Brain microvascular endothelial cell (primary cell): ENCODE measurements at regions not wholly inside any gene's neighbourhood (a gene's known extent, or its start where the extent isn't known, plus 50 kb on each side); places are given as distances from the start of the nearest gene placed in this dataset.

Experiments used
- DNase-seq: peaks from one replicate; pipeline ENCODE4 v3.0.0-alpha.2; 2020
- H3K27ac ChIP-seq: fragments of 250-450 bp; sonication (Bioruptor Pico); 2 replicates; pipeline ENCODE4 v1.5.1; 2020; ENCODE audit warnings: mild to moderate bottlenecking, moderate library complexity
- H3K27me3 ChIP-seq: fragments of 250-450 bp; sonication (Bioruptor Pico); replicated peaks from 2 replicates; pipeline ENCODE4 v1.5.1; 2020; ENCODE audit warnings: mild to moderate bottlenecking
- H3K36me3 ChIP-seq: fragments of 250-450 bp; sonication (Bioruptor Pico); replicated peaks from 2 replicates; pipeline ENCODE4 v1.5.1; 2020; ENCODE audit warnings: mild to moderate bottlenecking
- H3K4me3 ChIP-seq: 2 replicates; pipeline ENCODE4 v1.5.1; 2011; ENCODE audit warnings: low read depth, mild to moderate bottlenecking, control low read depth, low read length, moderate library complexity
- in situ Hi-C: cut with HindIII; loops from 2 replicates; pipeline ENCODE4 v1.10.0; 2017; ENCODE audit warnings: low sequenced_read_pairs, low pct_ligation_motif_present
- TF ChIP-seq, protein P1 (sequence below): IDR thresholded peaks from 2 replicates; pipeline ENCODE4 v1.5.1; 2011; ENCODE audit warnings: low read depth, mild to moderate bottlenecking, moderate library complexity, low read length, control low read depth, inconsistent platforms; ENCODE audit errors: missing control alignments

DNA sequence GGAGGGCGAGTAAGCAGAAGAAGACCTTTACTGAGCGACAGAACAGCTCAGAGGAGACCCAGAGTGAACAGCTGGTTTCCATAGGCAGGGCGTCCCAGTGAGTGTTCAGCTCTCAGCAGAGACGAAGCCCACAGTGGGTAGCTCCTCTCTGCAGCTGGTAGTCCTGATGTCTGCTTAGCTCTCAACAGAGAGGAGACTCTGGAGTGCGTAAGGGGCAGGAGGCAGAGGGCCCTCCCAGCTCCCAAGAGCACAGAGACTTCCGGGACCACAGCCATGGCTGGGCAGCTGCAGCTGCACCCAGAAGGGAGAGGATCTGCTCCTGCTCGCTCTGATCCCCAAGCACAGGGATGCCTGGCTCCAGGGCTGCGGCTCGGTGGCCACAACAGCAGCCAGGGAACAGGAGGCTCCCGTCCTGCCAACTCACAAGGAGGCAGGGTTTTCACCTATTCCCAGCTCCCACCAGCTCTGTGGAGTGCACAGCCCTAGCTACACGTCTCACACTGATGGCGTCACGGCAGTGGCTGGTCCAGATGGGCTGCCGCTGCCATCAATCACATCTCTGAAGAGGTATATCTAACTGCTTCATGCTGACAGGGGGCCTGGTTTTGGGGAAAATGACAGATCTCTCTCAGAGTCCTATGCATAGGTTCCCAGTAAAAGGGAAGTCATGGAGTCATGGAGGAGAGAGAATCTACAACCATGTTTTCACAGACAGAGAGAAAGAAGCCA lies 2660.1 kb upstream of the PCDH20 start:
- Histone ChIP-seq H3K27ac (no peak overlapping the region), H3K4me3 (no peak overlapping the region), H3K27me3 (no peaks in the 10 kb centered on the region), H3K36me3 (no peaks in the 10 kb centered on the region)
- TF ChIP-seq, protein P1, sequence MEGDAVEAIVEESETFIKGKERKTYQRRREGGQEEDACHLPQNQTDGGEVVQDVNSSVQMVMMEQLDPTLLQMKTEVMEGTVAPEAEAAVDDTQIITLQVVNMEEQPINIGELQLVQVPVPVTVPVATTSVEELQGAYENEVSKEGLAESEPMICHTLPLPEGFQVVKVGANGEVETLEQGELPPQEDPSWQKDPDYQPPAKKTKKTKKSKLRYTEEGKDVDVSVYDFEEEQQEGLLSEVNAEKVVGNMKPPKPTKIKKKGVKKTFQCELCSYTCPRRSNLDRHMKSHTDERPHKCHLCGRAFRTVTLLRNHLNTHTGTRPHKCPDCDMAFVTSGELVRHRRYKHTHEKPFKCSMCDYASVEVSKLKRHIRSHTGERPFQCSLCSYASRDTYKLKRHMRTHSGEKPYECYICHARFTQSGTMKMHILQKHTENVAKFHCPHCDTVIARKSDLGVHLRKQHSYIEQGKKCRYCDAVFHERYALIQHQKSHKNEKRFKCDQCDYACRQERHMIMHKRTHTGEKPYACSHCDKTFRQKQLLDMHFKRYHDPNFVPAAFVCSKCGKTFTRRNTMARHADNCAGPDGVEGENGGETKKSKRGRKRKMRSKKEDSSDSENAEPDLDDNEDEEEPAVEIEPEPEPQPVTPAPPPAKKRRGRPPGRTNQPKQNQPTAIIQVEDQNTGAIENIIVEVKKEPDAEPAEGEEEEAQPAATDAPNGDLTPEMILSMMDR = no peak
- in situ Hi-C loops = no loop called here
- DNase-seq = no peak

DNA sequence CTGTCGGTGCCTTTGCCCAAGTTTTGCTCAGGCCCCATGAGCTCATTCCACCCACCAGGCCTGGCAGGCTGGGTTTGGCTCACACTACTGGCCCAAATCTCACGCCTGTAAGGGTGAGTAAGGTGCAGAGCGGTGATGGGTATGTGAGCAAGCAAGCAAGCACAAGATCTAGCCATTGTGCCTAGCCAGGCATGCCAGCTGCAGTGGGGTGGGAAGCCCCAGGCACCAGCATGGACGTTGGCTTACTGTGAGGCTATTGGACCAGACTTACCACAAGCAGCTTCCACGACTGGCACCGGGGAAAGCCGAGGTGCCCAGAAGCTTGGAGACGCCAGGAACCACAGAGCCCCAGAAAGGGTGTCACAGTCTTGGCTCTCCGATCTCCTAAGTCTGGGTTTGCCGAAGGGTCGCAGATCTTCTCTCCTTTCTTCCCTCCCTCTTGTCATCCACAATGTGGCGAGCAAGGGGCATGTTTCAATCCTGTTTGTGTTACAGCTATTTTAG lies 2659.4 kb upstream of the PCDH20 start:
- in situ Hi-C loops = no loop called here
- Histone ChIP-seq H3K27me3 (no peaks in the 10 kb centered on the region), H3K27ac (no peak overlapping the region), H3K4me3 (no peak overlapping the region), H3K36me3 (no peaks in the 10 kb centered on the region)
- TF ChIP-seq, protein P1 = no peak
- no peak for DNase-seq

DNA sequence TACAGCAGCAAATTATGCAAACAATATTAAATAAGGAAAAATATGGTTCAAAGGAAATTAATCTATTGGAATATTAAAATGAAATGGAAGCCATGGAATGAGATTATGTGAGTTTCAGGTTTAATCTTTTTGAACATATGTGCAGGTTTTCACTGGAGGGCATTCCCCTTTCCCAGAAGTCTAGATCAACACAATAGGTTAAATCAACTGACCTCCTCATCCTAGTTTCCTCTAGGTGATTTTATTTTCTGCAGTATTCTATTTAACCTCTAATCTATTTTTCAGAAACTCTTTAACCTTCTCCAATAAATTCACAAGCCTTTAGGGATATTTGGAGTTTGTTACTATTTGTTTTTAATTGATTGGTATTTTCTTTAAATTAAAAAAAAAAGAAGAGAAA lies 2657.6 kb upstream of the PCDH20 start:
- no peak for DNase-seq
- in situ Hi-C loops = no loop called here
- Histone ChIP-seq H3K4me3 (no peak overlapping the region), H3K36me3 (no peaks in the 10 kb centered on the region), H3K27ac (no peak overlapping the region), H3K27me3 (no peaks in the 10 kb centered on the region)
- TF ChIP-seq, protein P1 = no peak

DNA sequence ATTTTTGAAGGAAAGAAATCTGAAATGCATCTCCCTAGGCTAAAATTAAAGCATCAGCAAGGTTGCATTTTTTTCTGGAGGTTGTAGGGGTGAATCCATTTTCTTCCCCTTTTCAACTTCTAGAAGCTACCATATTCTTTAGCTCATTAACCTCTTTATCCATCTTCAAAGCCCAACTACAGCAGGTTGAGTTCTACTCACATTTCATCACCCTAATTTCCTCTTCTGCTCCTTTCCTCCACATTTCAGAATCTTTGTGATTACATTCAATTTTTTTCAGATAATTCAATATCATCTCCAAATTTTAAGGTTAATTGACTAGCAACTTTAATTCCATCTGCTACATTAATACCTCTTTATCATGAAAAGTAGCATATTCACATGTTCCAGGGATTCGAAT lies 2655.7 kb upstream of the PCDH20 start:
- Histone ChIP-seq H3K36me3 (no peaks in the 10 kb centered on the region), H3K27ac (no peak overlapping the region), H3K4me3 (no peak overlapping the region), H3K27me3 (no peaks in the 10 kb centered on the region)
- no peak for DNase-seq
- in situ Hi-C loops = no loop called here
- TF ChIP-seq, protein P1 = no peak

DNA sequence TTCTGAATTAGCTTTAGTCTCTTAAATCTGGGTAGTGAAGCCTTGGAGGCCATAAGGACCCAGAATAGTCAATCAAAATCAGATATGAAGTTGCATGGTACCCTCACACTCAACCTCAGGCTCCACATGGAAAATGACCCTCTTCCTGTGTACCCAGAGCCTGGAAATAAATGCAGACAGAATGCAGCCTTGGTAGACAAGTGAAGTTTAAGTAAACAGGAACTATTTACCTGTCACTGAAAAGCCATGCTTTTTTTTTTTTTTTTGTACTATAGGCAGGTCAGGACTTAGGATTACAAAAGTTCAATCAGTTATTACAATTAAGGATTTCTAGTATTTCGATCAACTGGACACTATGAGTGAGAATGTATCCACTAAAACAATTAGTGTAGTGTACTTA lies 2654.2 kb upstream of the PCDH20 start:
- in situ Hi-C loops = no loop called here
- no peak overlapping the region for H3K4me3 ChIP-seq
- H3K27me3 ChIP-seq = no peaks in the 10 kb centered on the region
- DNase-seq = no peak
- no peaks in the 10 kb centered on the region for H3K36me3 ChIP-seq
- TF ChIP-seq, protein P1 = no peak
- no peak overlapping the region for H3K27ac ChIP-seq

DNA sequence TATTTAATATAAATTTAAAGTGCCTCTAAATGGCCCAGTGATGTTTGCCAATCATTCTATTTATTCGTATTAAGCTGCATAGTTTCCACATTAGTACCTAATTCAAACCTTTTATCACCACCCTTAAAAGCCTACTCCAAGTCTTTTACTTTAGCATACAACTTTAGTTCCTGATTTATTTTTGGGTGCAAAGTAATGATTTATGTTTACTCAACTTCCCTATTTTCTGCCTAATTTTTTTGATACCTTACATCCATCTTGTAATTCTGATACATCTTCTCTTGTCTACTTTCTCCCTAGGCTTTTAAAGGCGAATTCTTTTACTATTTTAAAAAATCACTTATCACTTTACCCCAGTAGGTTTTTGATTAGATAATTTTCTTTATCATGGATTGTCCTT lies 2651.1 kb upstream of the PCDH20 start:
- Histone ChIP-seq H3K27ac (no peak overlapping the region), H3K4me3 (no peak overlapping the region), H3K27me3 (no peaks in the 10 kb centered on the region), H3K36me3 (no peaks in the 10 kb centered on the region)
- TF ChIP-seq, protein P1 = no peak
- no peak for DNase-seq
- in situ Hi-C loops = no loop called here
